GM21786 (cell line): ENCODE measurements at regions not wholly inside any gene's neighbourhood (a gene's known extent, or its start where the extent isn't known, plus 50 kb on each side); places are given as distances from the start of the nearest gene placed in this dataset.

Source experiments
- ATAC-seq: cut with Tn5 transposase; IDR thresholded peaks from one replicate; pipeline ENCODE4 v1.9.1; 2021; ENCODE audit not compliant: unreplicated experiment

GRCh38 chr2:19684516-19684915 is 217.3 kb downstream of the TTC32 start:
- ATAC-seq = no peak

- ATAC-seq = no peak
Observed at GRCh38 chr2:19683556-19683955, 218.2 kb downstream of the TTC32 start.

- ATAC-seq = no peak
Observed at GRCh38 chr2:19682493-19682892, 219.3 kb downstream of the TTC32 start.

- ATAC-seq = no peak
Observed at GRCh38 chr2:19677825-19678518, 223.8 kb downstream of the TTC32 start.

GRCh38 chr2:19677215-19677777 is 224.5 kb downstream of the TTC32 start:
- no peak for ATAC-seq

- no peak for ATAC-seq
Observed at GRCh38 chr2:19676770-19677169, 225.0 kb downstream of the TTC32 start.

- no peak for ATAC-seq
Observed at GRCh38 chr2:19675856-19676460, 225.8 kb downstream of the TTC32 start.

- ATAC-seq = no peak
Observed at GRCh38 chr2:19675003-19675629, 226.7 kb downstream of the TTC32 start.

- no peak for ATAC-seq
Observed at GRCh38 chr2:19674051-19675002, 227.5 kb downstream of the TTC32 start.

- ATAC-seq = no peak
Observed at GRCh38 chr2:19673213-19673791, 228.5 kb downstream of the TTC32 start.

- no peak for ATAC-seq
Observed at GRCh38 chr2:19671916-19672315, 229.9 kb downstream of the TTC32 start.

GRCh38 chr2:19671311-19671710 is 230.5 kb downstream of the TTC32 start:
- no peak for ATAC-seq

- ATAC-seq = no peak
Observed at GRCh38 chr2:19670303-19670702, 231.5 kb downstream of the TTC32 start.

- ATAC-seq = no peak
Observed at GRCh38 chr2:19669559-19669958, 232.2 kb downstream of the TTC32 start.

- no peak for ATAC-seq
Observed at GRCh38 chr2:19669126-19669525, 232.7 kb downstream of the TTC32 start.

GRCh38 chr2:19667536-19667949 is 234.2 kb downstream of the TTC32 start:
- no peak for ATAC-seq

GRCh38 chr2:19667085-19667484 is 234.7 kb downstream of the TTC32 start:
- no peak for ATAC-seq

GRCh38 chr2:19664646-19665045 is 237.1 kb downstream of the TTC32 start:
- ATAC-seq = no peak

GRCh38 chr2:19659024-19659792 is 242.6 kb downstream of the TTC32 start:
- no peak for ATAC-seq

- no peak for ATAC-seq
Observed at GRCh38 chr2:19656011-19656410, 245.8 kb downstream of the TTC32 start.
